Erythroblast (primary cell): ENCODE measurements at regions not wholly inside any gene's neighbourhood (a gene's known extent, or its start where the extent isn't known, plus 50 kb on each side); places are given as distances from the start of the nearest gene placed in this dataset.

Experiments used
- GATA1 ChIP-seq: IDR thresholded peaks from 2 replicates; pipeline ENCODE4 v1.6.1; 2011; ENCODE audit warnings: low read depth, mild to moderate bottlenecking, control low read depth, low read length, moderate library complexity
- POLR2A ChIP-seq: IDR thresholded peaks from 2 replicates; pipeline ENCODE4 v1.6.1; 2011; ENCODE audit warnings: mild to moderate bottlenecking, low read length

DNA sequence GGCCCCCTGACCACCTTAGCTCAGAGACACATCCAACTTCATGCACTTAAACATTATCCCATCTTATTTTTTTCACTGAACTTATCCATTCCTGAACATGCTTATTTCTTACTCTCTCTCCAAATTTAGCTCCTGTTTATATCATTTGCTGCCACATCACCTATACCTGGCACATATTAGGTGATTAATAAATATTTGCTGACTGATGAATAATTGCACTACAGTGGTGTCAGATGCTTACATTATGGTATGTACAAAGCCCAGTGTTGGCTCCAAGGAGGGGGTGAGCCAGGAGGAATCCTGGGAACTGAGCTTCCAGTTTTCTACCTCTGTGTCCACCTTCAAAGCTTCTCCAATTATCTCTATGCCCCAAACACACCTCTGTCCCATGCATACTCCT is 124.0 kb upstream of the PMFBP1 start:
- TF ChIP-seq POLR2A (no peak), GATA1 (no peak)
